H1 (cell line): ENCODE measurements at regions not wholly inside any gene's neighbourhood (a gene's known extent, or its start where the extent isn't known, plus 50 kb on each side); places are given as distances from the start of the nearest gene placed in this dataset.

ENCODE experiments used
- BCL11A ChIP-seq, 2 experiments: IDR thresholded peaks; one replicate each; pipeline ENCODE4 v1.6.1; 2011; ENCODE audit warnings: low read depth in 2 of 2, low read length in 2 of 2, mild to moderate bottlenecking in 2 of 2
- EGR1 ChIP-seq: IDR thresholded peaks from 2 replicates; pipeline ENCODE4 v1.6.1; 2011; ENCODE audit warnings: low read depth, low read length, borderline replicate concordance
- EP300 ChIP-seq, 2 experiments: IDR thresholded peaks; 1 replicate in 1 of 2; 2 replicates in 1 of 2; pipeline ENCODE4 v1.6.1; 2011 to 2012; ENCODE audit warnings: low read depth in 2 of 2, low read length in 2 of 2, mild to moderate bottlenecking in 2 of 2, borderline replicate concordance in 1 of 2, inconsistent platforms in 1 of 2, moderate library complexity in 1 of 2
- KDM5A ChIP-seq: fragments of 200-600 bp; IDR thresholded peaks from 2 replicates; pipeline ENCODE4 v1.7.1; 2012; ENCODE audit warnings: mild to moderate bottlenecking, low read length, inconsistent platforms, mixed read lengths
- RAD21 ChIP-seq, 2 experiments: IDR thresholded peaks in 1 of 2; conservative IDR thresholded peaks in 1 of 2; 2 replicates each; pipeline ENCODE4 v1.6.1; 2011; ENCODE audit warnings: low read depth in 2 of 2, low read length in 2 of 2, improper control_type of control experiment in 1 of 2, inconsistent platforms in 1 of 2, mild to moderate bottlenecking in 1 of 2, moderate library complexity in 1 of 2
- TAF1 ChIP-seq: IDR thresholded peaks from 2 replicates; pipeline ENCODE4 v1.6.1; 2011; ENCODE audit warnings: mild to moderate bottlenecking, low read depth, low read length

DNA sequence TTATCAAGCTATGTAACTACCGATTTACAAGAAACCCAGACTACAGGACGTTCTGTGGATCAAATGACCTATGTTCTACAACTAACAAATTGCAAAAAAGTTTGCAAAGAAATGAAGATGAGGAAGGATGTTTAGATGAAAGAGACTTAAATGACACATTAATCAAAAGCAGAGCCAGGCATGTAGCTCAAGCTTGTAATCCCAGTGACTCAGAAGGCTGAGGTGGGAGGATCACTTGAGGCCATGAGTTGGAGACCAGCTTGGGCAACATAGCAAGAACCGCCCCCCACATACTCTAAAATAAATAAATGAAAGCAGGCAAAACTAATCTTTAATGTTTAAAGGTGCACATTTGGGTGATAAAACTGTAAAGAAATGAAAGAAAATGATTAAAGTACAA is 331.9 kb downstream of the BTG1 start (continued):
- TF ChIP-seq TAF1, result no peak
- TF ChIP-seq BCL11A (IDR thresholded peaks at IDR 0.05; ENCODE audit: low read depth in 2 of 2, low read length in 2 of 2), result no peak
- no peak for TF ChIP-seq EP300 (IDR thresholded peaks at IDR 0.05; ENCODE audit: borderline replicate concordance in 1 of 2, low read depth in 2 of 2, low read length in 2 of 2)
- TF ChIP-seq EGR1, result no peak
- TF ChIP-seq KDM5A, result no peak
- no peak for TF ChIP-seq RAD21 (IDR thresholded peaks at IDR 0.05 in 1 of 2, conservative IDR thresholded peaks at IDR 0.05 in 1 of 2; ENCODE audit: low read depth in 2 of 2, low read length in 2 of 2)
